ENCODE measurements at regions not wholly inside any gene's neighbourhood (a gene's known extent, or its start where the extent isn't known, plus 50 kb on each side); places are given as distances from the start of the nearest gene placed in this dataset.

- no peaks in the 10 kb centered on the region for H3K9me3 Mint-ChIP-seq
- no peak overlapping the region for H3K4me3 Mint-ChIP-seq
- no peak for TF ChIP-seq CTCF (IDR thresholded peaks at IDR 0.05; ENCODE audit: unreplicated experiment)
- H3K36me3 Mint-ChIP-seq: no peaks in the 10 kb centered on the region
- peaks cover 42% of the 10 kb centered on the region for H3K4me1 Mint-ChIP-seq
- no peaks in the 10 kb centered on the region for H3K27me3 Mint-ChIP-seq (ENCODE audit: low read depth)
- H3K27ac Mint-ChIP-seq: no peak overlapping the region
- DNase-seq (ENCODE audit: low spot score in 2 of 2, unreplicated experiment in 2 of 2): no peak
These were observed 486.4 kb downstream of the BCL11A start for GRCh38 chr2:60067006-60067405.

- no peak overlapping the region for H3K27ac Mint-ChIP-seq
- H3K27me3 Mint-ChIP-seq (ENCODE audit: low read depth): no peaks in the 10 kb centered on the region
- H3K36me3 Mint-ChIP-seq: no peaks in the 10 kb centered on the region
- no peak for DNase-seq (ENCODE audit: low spot score in 2 of 2, unreplicated experiment in 2 of 2)
- TF ChIP-seq CTCF (IDR thresholded peaks at IDR 0.05; ENCODE audit: unreplicated experiment): no peak
- H3K4me1 Mint-ChIP-seq: peaks cover 35% of the 10 kb centered on the region
- H3K4me3 Mint-ChIP-seq: no peak overlapping the region
- H3K9me3 Mint-ChIP-seq: no peaks in the 10 kb centered on the region
These were observed 487.2 kb downstream of the BCL11A start for GRCh38 chr2:60066096-60066839.

GRCh38 chr2:60064687-60065389, 488.6 kb downstream of the BCL11A start:
- Mint-ChIP-seq H3K36me3 (no peaks in the 10 kb centered on the region), H3K4me1 (peaks cover 28% of the 10 kb centered on the region), H3K4me3 (no peak overlapping the region), H3K27me3 (ENCODE audit: low read depth) (no peaks in the 10 kb centered on the region), H3K9me3 (no peaks in the 10 kb centered on the region), H3K27ac (peak overlapping the region; percentile 54)
- no peak for TF ChIP-seq CTCF (IDR thresholded peaks at IDR 0.05; ENCODE audit: unreplicated experiment)
- no peak for DNase-seq (ENCODE audit: low spot score in 2 of 2, unreplicated experiment in 2 of 2)

GRCh38 chr2:60058781-60059180, 494.7 kb downstream of the BCL11A start:
- Mint-ChIP-seq H3K36me3 (no peaks in the 10 kb centered on the region), H3K9me3 (peaks cover 3% of the 10 kb centered on the region), H3K4me3 (no peak overlapping the region), H3K4me1 (peaks cover 8% of the 10 kb centered on the region), H3K27ac (no peak overlapping the region), H3K27me3 (ENCODE audit: low read depth) (no peaks in the 10 kb centered on the region)
- DNase-seq (ENCODE audit: low spot score in 2 of 2, unreplicated experiment in 2 of 2): no peak
- no peak for TF ChIP-seq CTCF (IDR thresholded peaks at IDR 0.05; ENCODE audit: unreplicated experiment)

GRCh38 chr2:60054571-60055340, 498.7 kb downstream of the BCL11A start:
- DNase-seq (ENCODE audit: low spot score in 2 of 2, unreplicated experiment in 2 of 2): no peak
- H3K36me3 Mint-ChIP-seq: no peaks in the 10 kb centered on the region
- no peak for TF ChIP-seq CTCF (IDR thresholded peaks at IDR 0.05; ENCODE audit: unreplicated experiment)
- no peaks in the 10 kb centered on the region for H3K27me3 Mint-ChIP-seq (ENCODE audit: low read depth)
- H3K27ac Mint-ChIP-seq: no peak overlapping the region
- H3K9me3 Mint-ChIP-seq: peaks cover 3% of the 10 kb centered on the region
- H3K4me3 Mint-ChIP-seq: no peak overlapping the region
- peaks cover 3% of the 10 kb centered on the region for H3K4me1 Mint-ChIP-seq

All from mesothelial cell of epicardium (in vitro differentiated cells).